HG03565 (cell line): ENCODE measurements at regions not wholly inside any gene's neighbourhood (a gene's known extent, or its start where the extent isn't known, plus 50 kb on each side); places are given as distances from the start of the nearest gene placed in this dataset.
A peak's percentile ranks its signal among the peaks of the same experiment; 100 is the strongest.

Experiments
- ATAC-seq: cut with Tn5 transposase; IDR thresholded peaks from one replicate; pipeline ENCODE4 v1.9.1; 2021; ENCODE audit warnings: mild to moderate bottlenecking, moderate library complexity; ENCODE audit not compliant: unreplicated experiment

DNA sequence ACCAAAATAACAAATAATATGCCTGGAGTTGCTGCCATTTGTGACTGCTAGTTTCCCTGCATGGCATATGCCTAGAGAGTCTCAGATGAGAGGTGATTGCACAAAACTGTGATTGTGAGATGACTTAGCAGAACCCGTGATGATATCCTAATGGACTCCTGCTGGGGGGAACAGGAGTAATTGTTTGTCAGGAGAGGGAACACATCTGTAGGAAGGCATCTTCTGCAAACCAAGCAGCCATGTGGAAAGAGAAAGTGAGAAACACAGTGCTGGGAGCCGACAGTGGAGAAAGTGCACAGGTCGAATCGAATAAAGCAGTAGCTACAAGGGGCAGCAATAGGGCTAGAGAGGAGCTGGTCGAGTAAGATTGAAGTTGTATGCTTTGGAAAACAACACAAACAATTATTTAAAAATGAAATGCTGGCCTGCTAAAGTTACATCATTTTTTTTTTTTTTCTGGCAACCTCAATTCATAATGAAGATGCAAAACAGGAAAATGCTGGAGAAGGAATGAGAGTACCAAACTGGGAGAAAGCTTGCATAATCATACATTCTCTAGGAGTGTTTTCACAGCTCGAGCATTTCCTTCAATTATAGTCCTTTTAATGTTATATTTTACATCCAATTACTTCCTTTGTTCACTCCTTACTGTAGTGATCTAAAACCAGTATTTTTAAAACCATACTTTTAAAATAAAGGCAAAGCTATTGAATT lies 494.2 kb upstream of the AGTR1 start:
- ATAC-seq, result no peak

DNA sequence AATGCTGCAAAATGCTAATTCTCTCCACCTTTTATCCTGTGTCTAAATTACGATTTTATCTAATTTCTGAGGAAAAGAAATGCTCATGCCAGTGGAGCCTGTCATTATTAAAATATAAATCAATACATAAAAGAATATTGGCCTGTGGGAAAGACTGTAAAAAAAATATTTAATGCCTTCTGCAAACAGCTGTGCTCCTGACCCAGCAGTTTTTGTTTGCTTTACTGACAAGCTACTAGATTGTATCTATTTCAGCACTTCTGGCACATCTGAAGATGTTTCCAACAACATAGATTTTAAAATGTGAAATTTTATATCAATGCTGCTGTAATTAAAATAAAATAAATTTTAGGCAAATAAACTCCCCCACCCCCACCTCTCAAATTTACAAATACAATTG lies 493.6 kb upstream of the AGTR1 start:
- no peak for ATAC-seq

DNA sequence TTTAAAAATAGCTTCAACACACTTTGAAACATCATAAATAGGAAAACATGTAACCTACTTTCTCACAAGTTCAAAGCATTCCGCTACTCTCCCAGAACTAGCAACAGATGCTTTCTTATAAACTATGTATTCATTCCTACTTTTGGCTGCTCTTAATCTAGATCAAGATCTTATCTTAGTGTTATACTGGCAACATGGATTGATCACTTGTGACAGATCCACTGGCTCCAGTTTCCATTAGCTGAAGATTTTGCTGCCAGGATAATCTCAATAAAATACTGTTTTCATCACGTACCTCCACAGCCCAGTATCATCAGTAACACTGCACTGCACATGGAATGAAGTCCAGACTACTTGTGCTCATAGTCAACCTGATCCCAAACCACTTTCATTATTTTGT lies 491.7 kb upstream of the AGTR1 start:
- ATAC-seq, result no peak

DNA sequence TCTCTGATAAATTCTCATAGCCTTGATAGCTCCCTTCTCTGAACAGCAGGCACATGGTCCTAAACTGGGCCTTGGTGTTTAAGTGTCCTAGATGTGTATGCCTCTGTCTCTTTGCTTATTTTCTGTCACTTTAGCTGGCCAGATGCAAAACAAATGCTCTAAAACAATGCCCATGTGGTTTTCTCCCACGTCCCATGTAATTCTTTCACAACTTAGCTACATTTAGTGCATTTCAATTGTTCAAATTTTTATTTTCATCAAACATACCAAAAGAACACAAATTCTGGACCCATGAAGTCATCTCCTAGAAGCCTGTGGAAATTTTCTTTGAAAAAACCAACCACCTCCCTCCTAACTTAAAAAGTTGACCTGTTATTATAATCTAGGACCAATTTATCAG lies 491.3 kb upstream of the AGTR1 start:
- no peak for ATAC-seq

DNA sequence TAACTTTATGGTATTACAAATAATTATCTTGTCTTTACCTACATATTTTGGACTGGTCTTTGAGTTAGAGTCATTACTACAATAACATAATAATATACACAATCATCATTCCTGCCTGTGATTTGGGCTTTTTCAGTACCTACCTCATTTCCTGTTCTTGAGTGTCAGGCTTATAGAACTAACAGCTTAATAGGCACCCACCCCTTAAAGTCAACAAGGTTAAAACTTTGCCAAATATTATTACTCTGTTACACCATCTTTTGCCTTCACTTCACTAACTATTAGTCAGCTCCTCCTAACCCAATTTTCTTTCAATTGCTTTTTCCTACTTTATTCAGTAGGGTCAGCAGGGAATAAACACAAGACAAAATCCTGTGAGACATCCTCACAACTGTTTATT lies 488.7 kb upstream of the AGTR1 start:
- ATAC-seq, result no peak

DNA sequence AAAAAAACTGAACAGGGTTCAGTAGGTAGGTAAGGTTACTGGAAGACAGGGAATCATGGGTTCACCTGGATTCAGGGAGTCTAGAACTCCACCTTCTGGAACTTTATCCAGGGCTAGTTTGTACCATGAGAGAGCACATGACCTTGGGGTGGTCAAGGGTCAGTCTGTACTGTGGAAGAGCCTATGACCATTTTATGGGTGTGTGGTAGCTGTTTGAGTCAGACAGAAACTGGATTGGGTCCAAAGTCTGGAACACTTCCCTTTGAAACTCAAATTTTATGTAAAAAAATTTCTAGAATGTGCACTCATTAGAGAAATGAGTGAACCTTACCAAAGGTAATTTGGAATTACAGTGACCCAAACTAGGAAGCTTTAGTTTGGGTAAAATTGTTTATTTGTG lies 486.0 kb upstream of the AGTR1 start:
- peak; percentile 67 for ATAC-seq

DNA sequence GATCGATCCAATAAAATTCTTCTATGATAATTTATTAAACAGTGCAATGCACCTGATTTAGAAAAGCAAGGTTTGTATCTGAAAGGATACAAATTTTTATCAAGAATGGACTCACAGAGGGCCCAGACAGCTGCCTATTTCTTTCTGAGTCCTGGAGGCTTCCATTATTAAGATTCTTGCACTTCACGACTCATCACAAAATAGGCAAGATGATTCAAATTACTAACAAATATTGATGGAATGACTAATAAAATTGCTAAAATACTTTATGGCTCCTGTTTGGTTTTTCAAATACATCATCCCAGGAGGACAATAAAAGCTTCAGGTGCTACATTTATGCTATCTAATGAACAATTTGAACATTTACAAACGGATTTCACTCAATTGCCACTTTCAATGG lies 483.0 kb upstream of the AGTR1 start:
- ATAC-seq, result no peak

DNA sequence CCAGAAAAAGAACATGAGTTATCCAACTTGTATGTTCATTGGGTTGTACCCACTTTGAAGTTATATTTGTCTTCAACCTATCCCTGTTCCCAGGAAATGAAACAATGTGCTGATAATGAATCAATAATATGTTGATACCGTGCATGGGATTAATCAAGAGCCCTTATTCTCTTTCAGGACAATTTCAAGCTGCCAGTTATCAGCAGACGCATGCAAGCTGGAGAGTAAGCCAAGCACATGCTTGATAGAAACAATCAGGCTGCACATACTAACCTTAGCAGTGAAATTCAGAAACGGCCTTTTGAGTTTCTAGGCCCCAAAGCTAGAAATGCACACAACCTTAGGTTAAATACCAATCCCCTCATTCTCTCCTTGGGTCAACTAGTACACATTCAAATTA lies 480.4 kb upstream of the AGTR1 start:
- ATAC-seq, result no peak

DNA sequence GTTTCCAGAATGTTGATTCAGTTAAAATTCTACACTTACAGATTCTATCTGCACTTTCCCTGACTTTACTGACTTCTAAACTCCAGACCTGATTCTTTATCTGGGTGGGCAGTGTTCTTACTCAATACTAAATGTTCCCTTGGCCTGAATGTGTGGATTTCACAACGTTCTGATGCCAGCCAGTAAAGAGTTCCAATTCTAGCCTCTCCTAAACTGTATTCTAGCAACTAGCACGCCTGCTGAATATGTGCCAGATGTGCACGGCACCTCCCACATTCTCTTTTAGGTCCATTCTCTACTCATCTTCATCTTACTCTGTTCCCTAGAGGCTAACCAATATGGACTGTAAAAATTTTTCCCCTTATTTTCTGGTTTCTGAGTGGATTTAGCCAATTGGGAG lies 479.5 kb upstream of the AGTR1 start:
- no peak for ATAC-seq

DNA sequence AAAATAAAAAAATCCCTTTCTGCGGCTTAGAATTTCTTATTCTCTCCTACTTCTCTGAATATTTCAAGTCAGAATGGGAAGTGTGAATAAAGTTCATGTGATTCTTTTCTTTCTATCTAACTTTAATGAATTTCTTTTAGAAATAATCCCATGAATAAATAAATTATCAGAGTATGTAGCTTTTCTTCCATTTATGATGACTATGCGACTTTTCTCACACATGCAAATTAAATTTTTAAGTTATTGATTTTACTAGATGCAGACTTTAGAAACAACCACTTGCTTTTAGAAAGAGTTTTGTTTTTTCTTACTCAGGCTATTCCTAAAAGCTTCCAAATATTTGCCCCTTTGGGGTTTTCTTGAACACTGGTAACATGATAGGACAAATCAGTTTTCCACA lies 477.7 kb upstream of the AGTR1 start:
- ATAC-seq, result no peak

DNA sequence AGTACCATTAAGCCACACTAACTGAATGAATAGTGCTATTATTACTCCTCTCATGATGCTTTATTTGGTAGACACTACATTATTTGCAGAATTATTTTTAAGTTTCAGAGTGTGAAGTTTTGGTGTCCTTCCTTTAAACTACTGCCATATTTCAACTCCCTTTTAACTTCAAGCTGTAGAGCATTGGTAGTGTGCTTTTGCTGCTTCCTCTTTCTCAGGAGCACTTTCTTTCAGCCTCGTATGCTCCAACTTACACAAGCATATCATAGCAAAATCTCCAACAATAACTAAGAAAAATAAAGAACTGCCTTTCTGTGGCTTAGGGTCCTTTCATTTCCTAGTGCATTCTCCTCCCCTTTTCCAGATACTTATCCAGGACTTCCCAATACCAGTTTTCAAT lies 476.4 kb upstream of the AGTR1 start:
- no peak for ATAC-seq

DNA sequence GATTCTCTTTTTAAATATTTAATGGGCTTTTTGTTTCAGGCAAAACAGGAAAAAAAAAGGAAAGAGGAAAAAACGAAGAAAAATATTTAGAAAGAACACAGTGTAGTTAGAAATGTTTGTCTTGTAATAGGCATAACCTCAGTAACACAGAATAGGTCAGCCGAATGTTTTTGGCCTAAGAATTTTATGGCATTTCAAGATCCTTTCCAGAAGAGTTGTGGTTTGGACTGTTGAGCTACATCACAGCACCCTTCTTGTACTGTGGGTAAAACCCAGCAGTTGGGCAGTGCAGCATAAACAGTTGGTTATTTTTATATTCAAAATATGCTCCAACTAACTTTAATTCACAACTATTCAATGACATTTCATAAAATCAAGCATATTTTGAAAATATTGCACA lies 474.4 kb upstream of the AGTR1 start:
- no peak for ATAC-seq

DNA sequence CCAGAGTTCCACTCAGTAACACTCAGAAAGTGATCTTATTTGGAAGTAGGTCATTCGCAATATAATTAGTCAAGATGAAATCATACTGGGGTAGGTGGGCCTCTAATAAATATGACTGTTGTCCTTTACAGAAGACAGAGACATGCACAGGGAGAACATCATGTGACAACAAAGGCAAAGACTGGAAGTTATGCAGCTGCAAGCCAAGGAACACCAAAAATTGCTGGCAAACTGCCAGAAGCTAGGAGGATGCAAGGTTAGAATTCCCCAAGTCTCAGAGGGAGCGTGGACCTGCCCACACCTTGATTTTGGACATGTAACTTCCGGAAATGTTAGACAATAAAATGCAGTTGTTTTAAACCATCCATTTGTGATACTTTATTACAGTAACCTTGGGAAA lies 471.5 kb upstream of the AGTR1 start:
- ATAC-seq, result no peak

DNA sequence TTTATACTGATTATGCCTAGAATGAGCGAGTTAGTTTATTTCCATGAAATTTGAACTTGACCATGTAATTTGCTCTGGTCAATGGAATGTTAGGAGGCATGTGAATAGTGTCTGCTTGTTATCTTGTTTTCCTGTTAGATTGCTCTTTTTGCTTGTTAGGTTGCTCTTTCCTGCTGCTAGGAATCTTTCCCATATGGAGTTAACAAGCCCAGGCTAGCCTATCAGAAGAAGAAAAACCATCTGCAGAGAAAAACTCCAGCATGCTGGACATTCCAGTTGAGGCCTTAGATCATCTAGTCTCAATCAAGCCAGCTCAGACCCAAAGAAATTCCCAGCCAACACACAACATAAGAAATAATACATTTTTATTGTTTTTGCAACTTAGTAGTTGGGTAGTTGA lies 470.2 kb upstream of the AGTR1 start:
- no peak for ATAC-seq

DNA sequence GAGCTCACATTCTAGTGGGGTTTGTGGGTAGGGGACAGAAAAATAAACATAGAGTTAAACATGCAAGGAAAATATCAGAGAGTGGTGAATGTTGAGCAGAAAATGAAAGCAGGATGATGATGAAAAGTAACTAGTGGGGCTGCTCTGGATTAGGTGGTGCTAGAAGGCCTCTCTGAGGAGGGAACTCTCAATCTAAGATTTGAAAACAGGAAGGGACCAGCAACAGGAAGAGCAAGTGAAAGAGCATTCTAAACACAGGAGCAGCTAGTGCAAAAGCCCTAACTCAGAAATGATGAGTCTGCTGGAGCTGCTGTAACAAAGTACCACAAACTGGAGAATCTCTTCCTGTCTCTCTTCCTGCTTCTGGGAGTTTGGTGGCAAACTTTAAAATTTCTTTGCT lies 468.6 kb upstream of the AGTR1 start:
- peak; percentile 42 for ATAC-seq

DNA sequence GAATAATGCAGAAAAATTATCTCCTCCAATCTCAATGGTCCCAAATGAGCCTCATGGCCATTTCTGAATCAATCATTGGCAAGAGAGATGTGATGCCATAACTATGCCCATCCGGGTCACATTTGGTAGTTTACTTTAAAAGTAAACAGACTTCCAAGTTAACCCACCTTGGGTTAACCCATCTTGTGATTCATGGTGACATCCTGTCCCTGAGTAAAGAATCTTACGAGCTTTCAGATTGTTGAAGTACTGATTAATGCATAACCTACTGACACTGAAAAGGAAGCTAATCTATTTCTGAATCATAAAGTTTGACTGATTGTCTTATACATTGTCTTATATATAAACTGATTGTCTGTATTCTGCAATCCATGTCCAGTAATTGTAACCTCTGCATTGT lies 467.2 kb upstream of the AGTR1 start:
- ATAC-seq, result no peak

DNA sequence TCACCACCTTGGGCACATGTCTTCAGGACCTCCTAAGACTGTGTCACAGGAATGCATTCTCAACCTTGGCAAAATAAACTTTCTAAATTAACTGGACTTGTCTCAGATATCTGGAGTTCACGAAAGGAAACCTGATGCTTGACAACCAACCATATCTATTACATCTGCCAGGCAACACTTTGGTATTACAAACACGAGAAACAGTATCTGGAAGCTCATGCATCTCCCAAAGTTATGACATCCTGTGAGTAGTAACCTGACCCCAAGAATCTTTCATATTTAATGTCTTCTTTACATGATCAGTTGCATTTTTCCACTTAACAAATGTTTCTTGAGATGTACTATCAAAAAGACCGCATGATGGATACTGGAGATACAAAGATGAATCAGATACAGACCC lies 465.3 kb upstream of the AGTR1 start:
- no peak for ATAC-seq

DNA sequence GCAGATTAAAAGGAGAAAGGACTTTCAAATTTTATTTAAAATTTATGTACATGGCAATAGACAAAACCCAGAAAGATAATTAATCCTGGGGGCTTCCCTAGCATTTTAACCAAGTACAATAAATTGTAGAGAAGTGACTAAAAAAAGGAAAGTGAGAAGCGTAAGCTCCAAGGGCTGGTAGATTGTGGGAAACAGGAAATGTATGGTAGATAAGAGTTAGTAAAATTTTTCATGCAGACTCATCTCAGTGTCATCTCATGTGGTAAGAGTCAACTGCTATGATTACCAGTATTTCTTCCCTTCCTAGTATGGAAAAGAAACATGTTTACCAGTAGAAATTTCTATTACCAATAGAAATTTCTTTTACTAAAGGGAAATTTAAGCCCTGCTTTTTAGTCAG lies 464.3 kb upstream of the AGTR1 start:
- ATAC-seq, result no peak

DNA sequence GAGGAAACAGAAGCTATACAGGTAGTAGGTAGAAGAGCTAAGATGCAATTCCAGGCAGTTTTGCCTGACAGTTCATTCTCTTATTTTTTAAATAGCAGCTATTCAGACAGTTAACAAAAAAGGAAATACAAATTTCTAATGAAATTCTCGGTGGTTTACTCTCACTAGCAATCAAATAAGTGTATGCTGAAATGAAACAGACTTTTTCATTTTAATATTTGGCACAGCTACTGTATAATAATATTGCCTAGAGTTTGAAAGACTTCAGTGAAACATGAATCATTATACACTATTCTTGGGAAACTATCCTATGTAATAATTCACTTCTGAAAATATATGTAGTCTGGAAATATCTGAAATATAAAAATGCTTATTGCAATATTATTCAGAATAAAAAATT lies 463.2 kb upstream of the AGTR1 start:
- no peak for ATAC-seq

DNA sequence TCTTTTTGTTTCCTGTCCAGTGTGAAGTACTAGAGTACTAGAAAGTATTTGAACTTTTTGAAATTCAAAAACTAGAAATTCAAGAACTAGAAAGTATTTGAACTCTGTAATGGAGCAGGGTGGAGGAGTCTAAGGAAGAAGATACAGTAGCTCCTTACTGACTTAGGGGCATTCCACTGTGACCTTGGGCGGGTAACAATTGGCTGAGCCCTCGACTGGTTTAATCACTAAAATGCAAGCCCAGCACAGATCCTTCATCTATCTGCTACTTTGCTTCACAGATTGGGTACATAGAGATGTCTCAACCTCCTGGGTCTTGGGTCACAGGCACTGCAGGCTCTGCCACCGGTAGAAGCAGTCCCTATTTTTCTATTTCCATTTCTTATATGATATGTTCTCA lies 462.1 kb upstream of the AGTR1 start:
- no peak for ATAC-seq

DNA sequence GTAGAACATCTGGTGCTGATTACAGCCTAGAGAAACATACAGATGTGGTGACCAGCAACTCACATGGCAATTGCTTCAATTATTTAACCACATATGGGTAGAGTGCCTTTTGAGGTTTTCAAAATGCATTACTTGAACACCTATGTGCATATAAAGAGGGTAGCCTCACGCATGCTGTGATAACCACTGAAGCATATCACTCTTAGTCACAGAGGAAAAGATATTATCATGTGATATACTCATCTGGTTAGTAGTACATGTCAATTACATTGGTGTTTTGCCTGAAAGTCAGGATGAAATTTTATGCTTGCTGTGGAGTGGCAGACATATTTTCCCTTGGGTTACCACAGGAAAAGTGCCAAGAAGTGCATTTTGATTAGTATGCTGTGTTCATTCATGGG lies 459.3 kb upstream of the AGTR1 start:
- no peak for ATAC-seq

DNA sequence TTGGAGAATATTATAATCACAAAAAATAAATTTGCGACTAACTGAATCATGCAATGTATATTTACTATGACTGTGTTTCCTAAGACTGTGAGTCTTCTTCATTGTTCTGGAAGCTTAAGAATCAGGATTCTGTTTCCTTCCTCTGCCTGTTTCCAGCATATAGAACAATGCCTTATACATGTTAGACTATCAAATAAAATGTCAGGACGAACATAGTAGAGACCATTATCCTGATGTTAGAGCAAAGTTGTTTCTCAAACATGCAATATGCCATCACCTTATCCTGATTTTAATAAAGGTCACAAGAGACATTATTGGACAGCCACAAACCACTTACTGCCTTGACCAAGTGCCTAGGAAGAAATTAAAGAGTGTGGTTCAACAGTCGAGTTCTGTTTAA lies 457.4 kb upstream of the AGTR1 start:
- no peak for ATAC-seq

DNA sequence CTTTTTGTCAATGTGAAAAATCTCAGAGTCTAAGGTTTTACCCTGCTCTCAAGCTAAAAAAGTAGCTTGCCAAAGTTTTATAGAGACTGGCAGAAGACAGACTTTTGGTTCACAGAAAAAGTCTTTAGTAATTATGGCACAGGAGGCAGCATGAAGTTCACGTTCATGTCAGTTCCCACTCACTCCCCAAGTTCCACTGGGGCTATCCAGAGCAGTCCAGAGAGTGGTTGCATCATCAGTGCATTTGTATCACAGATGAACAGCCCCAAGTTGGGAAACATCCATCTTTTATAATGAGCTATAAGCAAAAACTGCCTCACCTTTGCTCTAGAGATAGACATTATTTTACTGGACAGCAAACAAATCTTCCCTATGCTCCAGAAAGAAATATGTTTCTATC lies 454.1 kb upstream of the AGTR1 start:
- no peak for ATAC-seq
